GM20000 (cell line): ENCODE measurements at regions not wholly inside any gene's neighbourhood (a gene's known extent, or its start where the extent isn't known, plus 50 kb on each side); places are given as distances from the start of the nearest gene placed in this dataset.

Source experiments
- DNase-seq: peaks from one replicate; pipeline ENCODE4 v3.0.0; 2012; ENCODE audit warnings: low spot score
- CTCF ChIP-seq: IDR thresholded peaks from 2 replicates; pipeline ENCODE4 v1.5.1; 2012; ENCODE audit warnings: mild to moderate bottlenecking, control low read depth; ENCODE audit errors: extremely low read depth, missing control alignments

GRCh38 chrX:124984140-124984813 lies 335.4 kb upstream of the TEX13C start:
- TF ChIP-seq CTCF: no peak
- no peak for DNase-seq

GRCh38 chrX:124986284-124986683 lies 333.4 kb upstream of the TEX13C start:
- no peak for TF ChIP-seq CTCF
- DNase-seq: no peak

- no peak for DNase-seq
- TF ChIP-seq CTCF: no peak
These were observed 325.9 kb upstream of the TEX13C start for GRCh38 chrX:124993735-124994134.

- DNase-seq: no peak
- TF ChIP-seq CTCF: no peak
These were observed 325.3 kb upstream of the TEX13C start for GRCh38 chrX:124994404-124994803.

- no peak for TF ChIP-seq CTCF
- no peak for DNase-seq
These were observed 315.8 kb upstream of the TEX13C start for GRCh38 chrX:125003746-125004446.

GRCh38 chrX:125004799-125005198 lies 314.9 kb upstream of the TEX13C start:
- no peak for TF ChIP-seq CTCF
- DNase-seq: no peak

GRCh38 chrX:125005863-125006262 lies 313.8 kb upstream of the TEX13C start:
- TF ChIP-seq CTCF: no peak
- DNase-seq: no peak
